PC-3 (cell line): ENCODE measurements at regions not wholly inside any gene's neighbourhood (a gene's known extent, or its start where the extent isn't known, plus 50 kb on each side); places are given as distances from the start of the nearest gene placed in this dataset.
"Not testable (repeated sequence)": the region's sequence is repeated elsewhere in the genome, so short reads cannot be mapped to it uniquely, and the experiment has no call there.

ENCODE experiments used
- CTCF ChIP-seq: fragments of 300-600 bp; sonication (generic); conservative IDR thresholded peaks from 2 replicates; pipeline ENCODE4 v1.5.1; 2017; ENCODE audit warnings: antibody characterized with exemption, low read depth, mild to moderate bottlenecking, low read length
- EZH2 ChIP-seq: fragments of 300-600 bp; sonication (generic); IDR thresholded peaks from one replicate; pipeline ENCODE4 v1.6.1; 2017; ENCODE audit warnings: antibody characterized with exemption, mild to moderate bottlenecking, low read length; ENCODE audit not compliant: unreplicated experiment

GRCh38 chr7:6951553-6951952, 125.5 kb upstream of the CCZ1B start:
- not testable (repeated sequence) for TF ChIP-seq EZH2, CTCF
